ENCODE measurements at regions not wholly inside any gene's neighbourhood (a gene's known extent, or its start where the extent isn't known, plus 50 kb on each side); places are given as distances from the start of the nearest gene placed in this dataset.
"Not testable (repeated sequence)": the region's sequence is repeated elsewhere in the genome, so short reads cannot be mapped to it uniquely, and the experiment has no call there.

GRCh38 chr1:147404344-147404743, 137.0 kb upstream of the BCL9 start:
- H2BK120ac ChIP-seq (ENCODE audit: low read depth, low read length); H2BK5ac ChIP-seq (ENCODE audit: low read depth, low read length, poor library complexity, severe bottlenecking); H3K4me1 ChIP-seq (ENCODE audit: control insufficient read depth, insufficient read depth, low read length); H2BK15ac ChIP-seq (ENCODE audit: low read depth, low read length); H3K9me1 ChIP-seq (ENCODE audit: insufficient read depth, low read length); H3K9me3 ChIP-seq (ENCODE audit: control insufficient read depth, insufficient read depth, low read length); ATAC-seq (ENCODE audit: low read depth); H4K91ac ChIP-seq (ENCODE audit: insufficient read depth, low read depth, low read length); BruUV-seq (replicated peaks); H2AK9ac ChIP-seq (replicated peaks; ENCODE audit: low read depth, low read length, poor library complexity); H3K14ac ChIP-seq (replicated peaks; ENCODE audit: low read depth, low read length); DNase-seq; H2BK20ac ChIP-seq (ENCODE audit: low read depth, low read length); H4K8ac ChIP-seq (ENCODE audit: low read depth in 2 of 2, low read length in 2 of 2); POLR2A ChIA-PET (ENCODE audit: unreplicated experiment); H3K27ac ChIP-seq (ENCODE audit: insufficient read depth, low read length); H3K56ac ChIP-seq (ENCODE audit: extremely low read depth, insufficient read depth, low read length); CTCF ChIA-PET; H3K18ac ChIP-seq (ENCODE audit: low read depth, low read length); intact Hi-C loops (cut with micrococcal nuclease); H3K79me1 ChIP-seq (ENCODE audit: low read depth in 1 of 2, low read length in 2 of 2); H2AK5ac ChIP-seq (ENCODE audit: low read depth, low read length); H3K36me3 ChIP-seq (ENCODE audit: control insufficient read depth, insufficient read depth, low read length); H3K23ac ChIP-seq (ENCODE audit: low read depth, low read length); dilution Hi-C loops (cut with HindIII; ENCODE audit: low sequenced_read_pairs, unreplicated experiment); in situ Hi-C loops (cut with MboI; ENCODE audit: low sequenced_read_pairs); H3K9ac ChIP-seq (ENCODE audit: low read depth, low read length); H3K27me3 ChIP-seq (ENCODE audit: control insufficient read depth, insufficient read depth, low read length); H3K4me3 ChIP-seq (ENCODE audit: insufficient read depth, low read depth, low read length); H2AFZ ChIP-seq (replicated peaks; ENCODE audit: low read length, poor library complexity); H4K20me1 ChIP-seq (ENCODE audit: insufficient read depth, low read length); H4K5ac ChIP-seq (ENCODE audit: low read depth, low read length); H3K4me2 ChIP-seq (ENCODE audit: low read depth, low read length); H3K4ac ChIP-seq (ENCODE audit: low read depth, low read length): not testable (repeated sequence)
- WGBS, 2 experiments (ENCODE audit: extremely low coverage in 2 of 2, insufficient read length in 1 of 2), result no CpG with 5 or more reads among the region's 3 CpGs
